Spleen (tissue), 11 donors: ENCODE measurements at regions not wholly inside any gene's neighbourhood (a gene's known extent, or its start where the extent isn't known, plus 50 kb on each side); places are given as distances from the start of the nearest gene placed in this dataset.

Experiments used
- DNase-seq: peaks from one replicate; pipeline ENCODE4 v3.0.0-alpha.2; 2020
- H3K27ac ChIP-seq, 8 donors: fragments of 200-600 bp; sonication (generic) in 7 of 8; 1 replicate in 4 of 8; 2 replicates in 4 of 8; pipeline versions ENCODE4 v1.5.0 to v1.8.0; 2016 to 2021; ENCODE audit warnings: inconsistent platforms in 4 of 8, mild to moderate bottlenecking in 4 of 8, moderate library complexity in 1 of 8
- H3K27me3 ChIP-seq, 7 donors: fragments of 200-600 bp; sonication (generic) in 6 of 7; replicated peaks in 1 of 7; 1 replicate in 4 of 7; 2 replicates in 3 of 7; pipeline versions ENCODE4 v1.5.0 to v1.8.0; 2016 to 2021; ENCODE audit warnings: inconsistent platforms in 3 of 7, mild to moderate bottlenecking in 1 of 7
- H3K36me3 ChIP-seq, 6 donors: fragments of 200-600 bp; sonication (generic) in 5 of 6; 1 replicate in 4 of 6; 2 replicates in 2 of 6; pipeline versions ENCODE4 v1.5.0 to v1.8.0; 2016 to 2021; ENCODE audit warnings: inconsistent platforms in 2 of 6
- H3K4me1 ChIP-seq, 6 donors: fragments of 200-600 bp; sonication (generic) in 5 of 6; 1 replicate in 3 of 6; 2 replicates in 3 of 6; pipeline versions ENCODE4 v1.5.0 to v1.8.0; 2016 to 2021; ENCODE audit warnings: inconsistent platforms in 3 of 6
- H3K4me3 ChIP-seq, 8 donors: fragments of 200-600 bp; sonication (generic) in 7 of 8; 1 replicate in 4 of 8; 2 replicates in 4 of 8; pipeline versions ENCODE4 v1.5.0 to v1.8.0; 2016 to 2021; ENCODE audit warnings: inconsistent platforms in 4 of 8, mild to moderate bottlenecking in 4 of 8, moderate library complexity in 2 of 8
- H3K9me3 ChIP-seq, 8 donors: fragments of 200-600 bp; sonication (generic) in 7 of 8; 1 replicate in 4 of 8; 2 replicates in 4 of 8; pipeline versions ENCODE4 v1.5.0 to v1.8.0; 2016 to 2021; ENCODE audit warnings: inconsistent platforms in 4 of 8
- CTCF ChIP-seq, 11 experiments: fragments of 200-600 bp in 7 of 11; fragments of 450-650 bp in 4 of 11; sonication (generic) in 4 of 11; IDR thresholded peaks in 8 of 11; conservative IDR thresholded peaks in 3 of 11; 1 replicate in 7 of 11; 2 replicates in 4 of 11; pipeline versions ENCODE4 v1.4.0 to v1.8.0; 2016 to 2021; ENCODE audit warnings: antibody characterized with exemption in 11 of 11, inconsistent platforms in 4 of 11, mild to moderate bottlenecking in 1 of 11
- POLR2A ChIP-seq, 3 donors: fragments of 450-650 bp; IDR thresholded peaks; one replicate each; pipeline ENCODE4 v1.5.1; 2017; ENCODE audit warnings: antibody characterized with exemption in 3 of 3, mild to moderate bottlenecking in 1 of 3
- POLR2AphosphoS5 ChIP-seq, 3 donors: sonication (generic); formaldehyde crosslinking; IDR thresholded peaks; one replicate each; pipeline ENCODE4 v1.5.1; 2017; ENCODE audit warnings: antibody characterized with exemption in 3 of 3
- WGBS, 5 donors: extraction: QIAGEN DNeasy Blood & Tissue Kit in 3 of 5; methylation state at CpG; one replicate each; pipeline versions ENCODE4 v1.1.5 to v1.1.7; 2013 to 2018; 5-methylcytosine and 5-hydroxymethylcytosine counted together
- intact Hi-C: fragments of 100-400 bp; cut with DNase I; formaldehyde crosslinking; loops from one replicate; pipeline ENCODE4 v1.15.0; 2023; ENCODE audit warnings: low total_unique reads
- donor health status: healthy with polysubstance abuse.
- donor health status: DM: no; HTN: no; CAD: no; lungs with moderate emphysema.
- donor health status: DM: no; HTN: no; CAD: no.
- donor health status: Bipolar disorder and iron deficiency.
- donor health status: healthy.
- donor health status: DM: no; HTN: no; CAD: no.
- donor health status: DM: yes; HTN: yes; CAD: no.

DNA sequence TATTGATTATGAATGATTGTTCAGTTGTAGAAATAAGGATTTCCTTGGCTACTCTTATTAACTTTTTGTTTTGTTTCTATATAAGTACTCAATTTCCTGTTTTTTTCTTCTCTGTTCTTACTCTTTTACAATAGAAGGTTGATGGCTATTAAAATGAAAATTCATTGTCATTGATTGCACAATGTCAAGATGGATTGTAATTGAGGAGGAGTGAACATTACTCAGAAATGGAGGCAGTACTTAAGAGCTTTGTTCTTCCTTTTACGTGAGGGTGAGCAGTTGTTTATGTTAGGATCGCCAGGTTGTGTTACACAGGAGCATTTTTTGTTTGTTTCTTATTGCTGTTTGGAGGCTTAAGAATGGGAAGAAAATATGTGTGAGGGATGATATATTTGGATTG is 2062.4 kb downstream of the ARAP2 start:
- Histone ChIP-seq H3K27ac (no peak overlapping the region), H3K27me3 (no peaks in the 10 kb centered on the region), H3K4me1 (no peaks in the 10 kb centered on the region), H3K9me3 (peaks cover 0 to 4% (median 0%) of the 10 kb centered on the region in 8 donors), H3K4me3 (no peak overlapping the region), H3K36me3 (no peaks in the 10 kb centered on the region)
- intact Hi-C loops, result no loop called here
- 65 to 73% (median 68%) methylated on average over 2 of the region's 2 CpGs for WGBS, 5 donors
- DNase-seq, result no peak
- TF ChIP-seq CTCF (IDR thresholded peaks at IDR 0.05 in 8 of 11, conservative IDR thresholded peaks at IDR 0.05 in 3 of 11) (no peak), POLR2AphosphoS5 (IDR thresholded peaks at IDR 0.05) (no peak), POLR2A (IDR thresholded peaks at IDR 0.05) (no peak)

- Histone ChIP-seq H3K27me3 (no peaks in the 10 kb centered on the region), H3K36me3 (no peaks in the 10 kb centered on the region), H3K27ac (no peak overlapping the region), H3K4me3 (no peak overlapping the region), H3K4me1 (no peaks in the 10 kb centered on the region), H3K9me3 (peaks cover 0 to 3% (median 0%) of the 10 kb centered on the region in 8 donors)
- TF ChIP-seq CTCF (IDR thresholded peaks at IDR 0.05 in 8 of 11, conservative IDR thresholded peaks at IDR 0.05 in 3 of 11), result no peak
- no peak for TF ChIP-seq POLR2AphosphoS5 (IDR thresholded peaks at IDR 0.05)
- no peak for TF ChIP-seq POLR2A (IDR thresholded peaks at IDR 0.05)
- intact Hi-C loops, result no loop called here
- DNase-seq, result no peak
- 72 to 85% (median 77%) methylated on average over 4 of the region's 4 CpGs for WGBS, 5 donors
Observed at GRCh38 chr4:34182306-34182705, 2062.0 kb downstream of the ARAP2 start.

GRCh38 chr4:34183926-34184325 is 2060.4 kb downstream of the ARAP2 start:
- TF ChIP-seq POLR2A (IDR thresholded peaks at IDR 0.05) (no peak), POLR2AphosphoS5 (IDR thresholded peaks at IDR 0.05) (no peak), CTCF (IDR thresholded peaks at IDR 0.05 in 8 of 11, conservative IDR thresholded peaks at IDR 0.05 in 3 of 11) (no peak)
- no peak overlapping the region for H3K4me3 ChIP-seq
- no peaks in the 10 kb centered on the region for H3K27me3 ChIP-seq
- intact Hi-C loops, result no loop called here
- H3K27ac ChIP-seq, result no peak overlapping the region
- no peaks in the 10 kb centered on the region for H3K9me3 ChIP-seq
- H3K36me3 ChIP-seq, result no peaks in the 10 kb centered on the region
- WGBS, 5 donors, result 53 to 66% (median 65%) methylated on average over 3 of the region's 3 CpGs
- DNase-seq, result no peak
- H3K4me1 ChIP-seq, result no peaks in the 10 kb centered on the region

DNA sequence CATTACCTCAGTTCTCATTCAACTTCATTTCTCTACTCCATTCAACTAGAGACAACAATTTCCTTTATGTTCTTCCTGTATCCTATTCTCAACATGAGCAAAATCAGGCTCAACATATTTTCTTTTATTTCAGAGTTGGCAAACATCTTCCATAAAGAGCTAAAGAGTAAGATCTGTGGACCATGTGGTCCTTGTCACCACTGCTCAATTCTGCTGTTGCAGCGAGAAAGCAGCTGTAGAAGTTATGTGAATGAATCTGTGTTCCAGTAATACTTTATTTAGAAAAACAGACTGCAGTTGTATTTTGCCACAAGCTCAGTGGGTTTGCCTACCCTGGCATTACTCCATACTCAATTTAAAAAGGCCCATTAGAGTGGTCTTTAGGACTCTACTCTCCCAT is 2057.3 kb downstream of the ARAP2 start:
- Histone ChIP-seq H3K36me3 (no peaks in the 10 kb centered on the region), H3K9me3 (no peaks in the 10 kb centered on the region), H3K4me1 (no peaks in the 10 kb centered on the region), H3K27ac (no peak overlapping the region), H3K27me3 (no peaks in the 10 kb centered on the region), H3K4me3 (no peak overlapping the region)
- intact Hi-C loops, result no loop called here
- WGBS, 5 donors, result 47 to 87% (median 75%) methylated on average over 1 of the region's 1 CpG
- TF ChIP-seq POLR2AphosphoS5 (IDR thresholded peaks at IDR 0.05), result no peak
- no peak for TF ChIP-seq CTCF (IDR thresholded peaks at IDR 0.05 in 8 of 11, conservative IDR thresholded peaks at IDR 0.05 in 3 of 11)
- TF ChIP-seq POLR2A (IDR thresholded peaks at IDR 0.05), result no peak
- DNase-seq, result no peak
